ENCODE measurements at regions not wholly inside any gene's neighbourhood (a gene's known extent, or its start where the extent isn't known, plus 50 kb on each side); places are given as distances from the start of the nearest gene placed in this dataset.
A peak's percentile ranks its signal among the peaks of the same experiment; 100 is the strongest.

DNA sequence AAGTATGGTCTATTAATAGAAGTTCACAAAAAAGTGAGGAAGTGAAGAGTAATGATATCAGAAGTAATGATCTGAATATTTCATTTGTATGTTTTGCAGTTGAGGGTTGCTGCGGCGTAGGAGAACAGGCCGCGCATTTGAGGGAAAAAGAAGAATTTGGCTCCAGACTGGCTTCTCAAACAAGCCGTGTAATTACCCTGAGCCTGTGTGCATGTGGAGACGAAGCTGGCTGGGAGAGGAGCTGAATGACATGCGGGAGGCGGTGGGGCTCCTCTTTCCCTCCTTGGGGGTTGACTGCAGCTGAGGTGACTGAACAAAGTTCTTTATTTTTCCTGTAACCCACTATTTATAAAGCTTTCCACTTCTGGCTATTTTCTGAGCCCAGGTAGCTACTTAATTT lies 115.5 kb upstream of the AFDN start:
- POLR2A ChIA-PET = no interaction called here
- H3K9me3 Mint-ChIP-seq = peaks cover 0 to 2% (median 0%) of the 10 kb centered on the region in 9 donors
- DNase-seq (no peak), ATAC-seq (no peak)
- peak overlapping the region in 1 of 10 donors; percentile 3 for H3K27ac Mint-ChIP-seq
- H3K27me3 Mint-ChIP-seq = peaks cover 37 to 90% (median 67%) of the 10 kb centered on the region in 5 donors
- peaks cover 16 to 32% (median 23%) of the 10 kb centered on the region in 4 donors for H3K4me1 Mint-ChIP-seq
- no peaks in the 10 kb centered on the region for H3K36me3 Mint-ChIP-seq
- no peak overlapping the region for H3K4me3 Mint-ChIP-seq

DNA sequence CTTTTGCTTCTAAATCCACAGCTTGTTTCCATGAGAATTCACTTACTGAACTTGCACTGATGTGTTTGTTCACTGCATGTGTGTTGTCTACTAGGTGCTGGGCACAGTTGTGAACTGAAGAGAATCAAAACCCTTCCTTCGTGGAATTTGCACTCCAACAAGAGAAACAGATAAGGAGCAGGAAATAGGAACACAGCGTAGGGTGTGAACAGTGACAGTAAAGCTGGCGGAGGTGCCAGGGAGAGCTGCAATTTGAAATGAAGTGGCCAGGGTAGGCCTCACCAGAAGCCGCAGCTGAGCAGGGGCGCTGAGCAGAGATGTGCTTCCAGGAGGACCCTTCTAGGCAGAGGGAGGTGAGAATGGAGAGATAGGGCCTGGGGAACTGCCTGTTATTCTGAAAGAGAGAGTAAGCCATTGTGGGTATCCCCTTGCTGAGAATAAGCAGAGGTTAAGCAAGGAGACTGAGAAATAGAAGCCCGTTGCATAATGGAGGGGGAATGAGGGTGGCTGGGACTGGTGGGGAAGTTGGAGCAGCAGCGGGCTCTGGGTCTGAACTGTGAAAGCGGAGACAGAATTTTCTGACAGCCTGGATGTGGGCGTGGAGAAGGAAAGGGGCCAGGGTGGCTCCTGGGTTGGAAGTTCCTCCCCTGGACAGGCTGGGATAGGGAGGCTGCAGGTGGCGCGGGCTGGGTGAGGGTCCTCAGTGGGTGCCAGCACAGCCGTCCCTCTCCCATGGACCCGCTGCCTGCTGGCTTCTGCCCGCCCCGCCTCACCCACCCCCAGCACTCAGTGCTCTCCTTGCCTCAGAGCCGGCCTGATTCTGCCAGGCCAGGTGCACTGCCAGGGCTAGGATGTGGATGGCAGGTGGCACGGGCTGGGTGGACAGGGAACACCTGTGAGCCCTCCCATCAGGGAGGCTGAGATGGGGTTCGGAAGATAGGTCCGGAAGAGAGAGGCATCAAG lies 114.7 kb upstream of the AFDN start:
- Mint-ChIP-seq H3K4me3 (no peak overlapping the region), H3K27me3 (peaks cover 39 to 91% (median 70%) of the 10 kb centered on the region in 5 donors), H3K4me1 (peaks cover 11 to 24% (median 17%) of the 10 kb centered on the region in 4 donors), H3K27ac (peak overlapping the region in 2 of 10 donors; percentile 1 to 47), H3K9me3 (peaks cover 0 to 2% (median 0%) of the 10 kb centered on the region in 9 donors), H3K36me3 (no peaks in the 10 kb centered on the region)
- no peak for ATAC-seq
- no peak for DNase-seq
- POLR2A ChIA-PET = no interaction called here

DNA sequence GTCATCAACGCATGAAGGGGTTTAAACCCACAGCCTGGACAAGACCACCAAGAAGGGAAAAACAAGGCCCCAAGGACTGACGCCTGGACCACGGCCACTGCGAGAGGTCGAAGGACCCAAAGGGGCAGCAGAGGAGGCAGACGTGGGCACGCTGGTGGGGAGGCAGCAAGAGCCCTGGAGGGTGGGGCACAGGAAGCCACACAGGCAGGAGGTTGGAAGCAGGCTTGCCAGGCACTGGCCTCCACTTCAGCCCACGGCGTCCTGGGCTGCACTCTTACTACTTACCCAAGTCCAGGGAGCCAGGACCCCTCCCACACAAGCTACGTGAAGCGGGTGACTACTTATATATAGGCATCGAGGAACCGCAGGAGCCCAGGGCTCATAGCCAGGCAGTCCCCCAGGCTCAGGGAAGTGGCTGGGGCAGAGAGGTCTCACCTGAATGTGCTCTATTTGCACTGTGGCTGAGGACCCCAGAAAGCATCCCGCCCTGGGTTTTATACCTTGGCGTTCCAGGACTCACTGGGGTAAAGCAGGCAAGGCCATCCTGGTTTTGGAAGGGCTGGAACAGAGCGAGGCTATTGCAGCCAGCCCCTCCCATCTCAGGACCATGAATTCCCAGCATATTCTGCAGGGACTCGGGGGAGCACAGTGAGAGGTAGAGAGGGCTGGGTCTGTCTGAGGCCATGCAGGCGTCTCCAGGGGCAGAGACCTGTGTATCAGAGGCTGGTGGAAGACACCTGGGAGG lies 113.8 kb upstream of the AFDN start:
- H3K4me1 Mint-ChIP-seq = peaks cover 7 to 18% (median 14%) of the 10 kb centered on the region in 4 donors
- H3K4me3 Mint-ChIP-seq = no peak overlapping the region
- no peaks in the 10 kb centered on the region for H3K36me3 Mint-ChIP-seq
- peaks cover 33 to 91% (median 64%) of the 10 kb centered on the region in 5 donors for H3K27me3 Mint-ChIP-seq
- POLR2A ChIA-PET = no interaction called here
- DNase-seq = no peak
- peaks cover 0 to 4% (median 0%) of the 10 kb centered on the region in 9 donors for H3K9me3 Mint-ChIP-seq
- no peak for ATAC-seq
- H3K27ac Mint-ChIP-seq = no peak overlapping the region

DNA sequence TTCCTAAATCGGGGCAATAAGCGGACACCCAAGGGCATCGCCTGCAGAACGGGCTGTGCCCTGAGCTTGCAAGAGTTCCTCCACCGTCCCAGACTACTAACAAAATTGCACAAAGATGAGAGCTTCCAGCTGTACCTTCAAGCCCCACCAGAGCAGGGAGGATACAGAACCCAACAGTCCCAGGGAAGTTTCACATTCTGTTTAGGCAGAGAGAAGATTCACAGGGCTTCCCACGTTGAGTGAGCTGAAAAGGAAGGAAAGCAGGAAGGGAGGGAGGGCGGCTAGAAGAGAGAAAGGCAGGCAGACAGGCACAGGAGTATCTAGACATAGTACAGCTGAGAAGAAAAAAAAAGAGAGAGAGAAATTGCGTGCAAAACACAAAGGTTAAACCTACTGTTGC lies 112.6 kb upstream of the AFDN start:
- no peaks in the 10 kb centered on the region for H3K36me3 Mint-ChIP-seq
- POLR2A ChIA-PET = no interaction called here
- no peak for ATAC-seq
- H3K9me3 Mint-ChIP-seq = peaks cover 0 to 7% (median 0%) of the 10 kb centered on the region in 9 donors
- H3K27ac Mint-ChIP-seq = no peak overlapping the region
- H3K4me3 Mint-ChIP-seq = no peak overlapping the region
- H3K27me3 Mint-ChIP-seq = peaks cover 30 to 88% (median 61%) of the 10 kb centered on the region in 5 donors
- DNase-seq = no peak
- peaks cover 1 to 11% (median 7%) of the 10 kb centered on the region in 4 donors for H3K4me1 Mint-ChIP-seq

DNA sequence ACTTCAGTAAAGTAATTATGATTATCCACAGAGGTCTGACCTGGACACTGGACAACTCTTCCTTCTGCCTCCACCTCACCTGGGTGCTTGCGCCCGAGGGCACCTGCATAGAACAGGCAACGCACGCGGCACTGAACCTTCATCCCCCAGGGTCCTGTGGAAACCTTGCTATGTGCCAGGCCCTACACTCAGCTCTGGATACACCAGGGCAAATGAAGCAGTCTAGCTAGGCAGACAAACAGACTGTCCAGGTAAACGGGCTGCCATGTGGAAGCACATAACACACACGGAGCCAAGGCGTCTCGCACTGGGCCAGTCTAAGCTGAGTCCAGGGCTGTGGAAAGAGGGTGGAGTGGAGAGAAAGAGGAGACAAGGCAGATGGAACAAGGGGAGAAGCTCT lies 109.3 kb upstream of the AFDN start:
- Mint-ChIP-seq H3K9me3 (peaks cover 0 to 9% (median 0%) of the 10 kb centered on the region in 9 donors), H3K4me1 (peaks cover 0 to 2% (median 0%) of the 10 kb centered on the region in 4 donors), H3K4me3 (no peak overlapping the region), H3K36me3 (no peaks in the 10 kb centered on the region), H3K27me3 (peaks cover 26 to 75% (median 47%) of the 10 kb centered on the region in 5 donors), H3K27ac (no peak overlapping the region)
- POLR2A ChIA-PET = no interaction called here
- ATAC-seq = no peak
- no peak for DNase-seq

DNA sequence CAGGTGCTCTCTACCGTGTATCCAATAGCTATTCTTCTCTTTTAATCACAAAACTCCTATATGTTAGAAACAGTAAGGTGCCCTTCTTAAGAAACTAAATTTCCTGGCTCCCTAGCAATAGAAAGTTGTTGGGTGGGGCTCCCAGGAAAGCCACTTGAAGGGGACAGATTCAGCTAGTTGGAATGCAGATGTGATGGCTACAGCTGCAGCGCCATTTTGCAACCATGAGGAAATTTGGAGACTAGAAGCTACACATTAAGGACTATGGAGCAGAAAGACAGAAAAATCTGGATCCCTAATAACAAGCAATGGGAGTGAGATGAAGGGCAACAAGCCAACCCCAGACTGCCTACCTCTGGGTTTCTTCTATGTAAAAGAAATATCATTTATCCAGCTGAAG lies 108.8 kb upstream of the AFDN start:
- Mint-ChIP-seq H3K27ac (no peak overlapping the region), H3K27me3 (peaks cover 26 to 71% (median 43%) of the 10 kb centered on the region in 5 donors), H3K4me3 (no peak overlapping the region), H3K9me3 (peaks cover 0 to 9% (median 0%) of the 10 kb centered on the region in 9 donors), H3K4me1 (peaks cover 0 to 2% (median 0%) of the 10 kb centered on the region in 4 donors), H3K36me3 (no peaks in the 10 kb centered on the region)
- POLR2A ChIA-PET = no interaction called here
- ATAC-seq (no peak), DNase-seq (no peak)

DNA sequence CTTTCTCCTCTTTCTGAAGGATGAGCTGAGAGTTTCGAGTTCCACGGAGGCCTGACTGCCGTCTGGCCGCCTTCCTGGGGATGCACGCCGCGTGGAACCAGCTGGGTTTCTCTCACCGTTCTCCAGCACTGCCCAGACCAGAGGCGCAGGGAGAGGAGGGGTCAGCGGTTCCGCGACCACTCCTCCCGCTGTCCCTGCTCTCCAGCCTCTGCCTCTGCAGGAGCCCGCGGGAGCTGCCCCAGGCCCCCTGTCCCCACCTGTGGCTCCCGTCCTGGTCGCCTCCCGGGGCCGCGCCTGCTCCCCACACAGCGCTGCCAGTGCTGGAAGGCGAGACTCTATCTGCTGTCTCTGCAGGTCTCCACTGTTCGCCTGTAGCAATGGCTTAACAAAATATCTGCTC lies 106.8 kb upstream of the AFDN start:
- POLR2A ChIA-PET = no interaction called here
- Mint-ChIP-seq H3K4me3 (no peak overlapping the region), H3K9me3 (peaks cover 0 to 28% (median 0%) of the 10 kb centered on the region in 9 donors), H3K36me3 (peaks cover 0 to 5% (median 0%) of the 10 kb centered on the region in 3 donors), H3K4me1 (peaks cover 0 to 3% (median 0%) of the 10 kb centered on the region in 4 donors), H3K27ac (no peak overlapping the region), H3K27me3 (peaks cover 24 to 51% (median 29%) of the 10 kb centered on the region in 5 donors)
- ATAC-seq (no peak), DNase-seq (no peak)

DNA sequence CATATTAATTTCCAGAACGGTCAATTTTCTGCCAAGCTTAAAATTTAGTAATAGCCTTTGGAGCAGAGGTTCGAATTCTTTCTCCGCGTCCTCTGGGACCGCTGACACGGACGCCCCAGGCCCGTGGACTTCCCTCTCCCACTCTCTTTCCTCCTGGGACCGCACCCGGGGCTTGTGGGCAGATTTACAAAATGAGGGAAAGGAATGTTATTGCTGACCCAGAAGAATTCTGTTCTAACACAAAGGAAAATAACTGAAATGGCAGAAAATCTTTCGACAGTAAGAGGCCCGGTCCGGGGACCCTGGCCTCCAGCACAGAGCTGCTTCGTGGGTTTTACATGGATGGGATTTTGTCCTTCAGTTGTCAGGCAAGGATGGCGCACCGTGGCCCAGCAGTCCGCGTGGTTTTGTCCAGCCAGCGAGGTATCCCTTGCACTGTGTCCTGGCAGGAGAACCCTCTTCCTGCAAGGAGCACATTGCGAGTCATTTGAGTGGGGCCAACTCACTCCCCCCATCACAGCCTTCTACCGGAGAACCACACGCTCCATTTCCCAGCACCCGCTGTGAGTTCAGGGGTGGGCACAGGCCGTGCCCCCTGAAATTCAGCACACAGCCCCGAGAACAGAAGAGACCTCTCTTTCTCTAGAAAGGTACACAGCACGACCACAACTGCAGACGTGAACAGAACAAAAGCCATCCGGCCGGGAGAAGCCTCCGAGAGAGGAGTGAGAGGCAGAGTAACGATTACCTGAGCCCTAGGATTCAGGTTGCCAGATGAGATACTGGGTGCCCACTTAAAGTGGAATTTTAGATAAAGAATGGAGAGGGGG lies 106.0 kb upstream of the AFDN start:
- Mint-ChIP-seq H3K27ac (no peak overlapping the region), H3K4me3 (no peak overlapping the region), H3K36me3 (peaks cover 0 to 5% (median 1%) of the 10 kb centered on the region in 3 donors), H3K4me1 (peaks cover 0 to 3% (median 0%) of the 10 kb centered on the region in 4 donors), H3K27me3 (peaks cover 23 to 57% (median 32%) of the 10 kb centered on the region in 5 donors), H3K9me3 (peaks cover 0 to 33% (median 0%) of the 10 kb centered on the region in 9 donors)
- POLR2A ChIA-PET = no interaction called here
- DNase-seq (no peak), ATAC-seq (no peak)

DNA sequence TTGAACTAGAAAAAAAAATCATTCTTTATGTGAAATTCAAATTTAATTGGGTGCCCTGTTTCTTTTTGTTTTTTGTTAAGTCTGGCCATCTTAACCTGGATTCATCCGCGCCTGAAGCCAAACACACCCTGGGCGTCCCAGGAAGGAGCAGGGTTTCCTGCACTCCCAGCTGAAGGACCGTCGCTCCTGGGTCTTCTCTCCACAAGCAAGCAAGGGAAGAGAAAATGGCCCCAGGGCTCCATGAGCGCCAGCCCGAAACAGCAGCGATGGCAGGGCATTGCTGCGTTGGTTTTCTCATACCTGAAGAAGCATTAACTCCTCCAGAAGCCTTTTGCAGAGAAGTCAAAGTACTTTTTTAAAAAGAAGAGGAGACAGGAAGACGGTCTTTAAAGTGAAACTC lies 105.4 kb upstream of the AFDN start:
- Mint-ChIP-seq H3K4me3 (no peak overlapping the region), H3K27me3 (peaks cover 24 to 60% (median 37%) of the 10 kb centered on the region in 5 donors), H3K9me3 (peaks cover 0 to 33% (median 0%) of the 10 kb centered on the region in 9 donors), H3K27ac (no peak overlapping the region), H3K4me1 (peaks cover 0 to 3% (median 0%) of the 10 kb centered on the region in 4 donors), H3K36me3 (peaks cover 0 to 5% (median 1%) of the 10 kb centered on the region in 3 donors)
- ATAC-seq (no peak), DNase-seq (no peak)
- POLR2A ChIA-PET = no interaction called here

DNA sequence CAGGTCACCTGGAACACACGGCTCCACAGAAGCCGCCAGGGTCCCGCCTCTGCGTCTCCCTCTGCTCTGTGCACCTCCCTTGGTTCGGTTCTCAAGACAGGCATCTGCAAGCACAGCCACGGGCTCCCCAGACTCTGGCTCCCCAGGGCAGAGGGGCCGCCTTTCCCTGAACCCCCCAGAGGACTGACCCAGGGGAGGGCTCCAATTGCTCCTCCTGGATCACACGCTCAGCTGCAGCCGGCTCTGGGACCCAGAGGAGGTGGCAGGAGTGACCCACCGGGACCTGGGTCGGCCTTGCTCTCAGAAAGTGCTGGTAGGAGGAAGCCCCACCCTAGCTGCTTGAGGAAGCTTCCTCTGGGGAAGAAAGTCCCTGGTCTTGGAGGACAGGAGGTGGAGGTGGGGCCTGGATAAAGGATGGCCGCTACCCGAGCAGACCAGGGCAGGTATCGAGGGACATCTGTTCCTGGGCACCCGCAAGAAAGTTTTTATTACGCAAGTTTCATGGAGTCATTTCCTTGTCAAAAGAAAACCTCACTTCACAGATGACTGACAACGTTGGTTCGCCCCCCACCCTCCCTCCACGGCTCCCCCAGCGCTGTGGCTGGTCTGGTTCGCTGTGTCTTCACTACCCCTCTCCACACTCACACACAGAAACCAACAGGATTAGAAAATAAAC lies 103.9 kb upstream of the AFDN start:
- ATAC-seq = no peak
- Mint-ChIP-seq H3K4me1 (peaks cover 0 to 1% (median 0%) of the 10 kb centered on the region in 4 donors), H3K27ac (no peak overlapping the region), H3K4me3 (no peak overlapping the region), H3K36me3 (peaks cover 0 to 5% (median 4%) of the 10 kb centered on the region in 3 donors), H3K9me3 (peaks cover 0 to 33% (median 0%) of the 10 kb centered on the region in 9 donors), H3K27me3 (peaks cover 20 to 50% (median 31%) of the 10 kb centered on the region in 5 donors)
- DNase-seq = no peak
- POLR2A ChIA-PET = no interaction called here

DNA sequence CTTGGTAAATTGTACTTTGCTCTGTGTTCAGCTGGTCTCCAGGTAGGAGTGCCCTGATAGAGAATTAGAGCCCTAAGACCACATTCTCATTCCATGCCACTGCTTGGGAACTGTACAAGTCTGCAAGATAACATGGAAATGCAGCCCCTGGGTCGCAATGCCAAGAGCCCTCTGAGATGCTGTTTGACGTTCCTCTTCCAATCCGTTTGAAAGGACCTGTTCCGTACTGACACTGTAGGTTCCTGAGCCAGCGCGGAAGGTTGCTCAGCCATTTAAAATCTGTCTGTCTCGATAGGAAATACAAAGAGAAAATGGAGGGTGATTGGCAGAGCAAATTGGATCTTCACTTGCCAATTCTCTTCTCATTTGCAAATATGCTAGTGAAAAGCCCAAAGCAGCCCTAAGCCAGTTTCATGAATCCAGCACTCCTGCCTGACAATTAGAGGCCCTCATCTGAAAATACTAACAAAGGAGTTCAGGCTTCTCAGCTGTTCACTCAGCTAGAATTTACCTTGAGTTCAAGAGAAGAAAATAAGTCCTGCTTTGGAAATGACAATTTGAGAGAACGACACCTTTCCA lies 100.6 kb upstream of the AFDN start:
- Mint-ChIP-seq H3K4me1 (peaks cover 0 to 3% (median 0%) of the 10 kb centered on the region in 4 donors), H3K36me3 (peaks cover 0 to 5% (median 4%) of the 10 kb centered on the region in 3 donors), H3K27me3 (peaks cover 15 to 39% (median 20%) of the 10 kb centered on the region in 5 donors), H3K27ac (no peak overlapping the region), H3K4me3 (no peak overlapping the region), H3K9me3 (peaks cover 0 to 28% (median 0%) of the 10 kb centered on the region in 9 donors)
- POLR2A ChIA-PET = no interaction called here
- no peak for ATAC-seq
- DNase-seq = no peak

All from naive thymus-derived CD8-positive, alpha-beta T cell (primary cell).